NB4 (cell line): ENCODE measurements at regions not wholly inside any gene's neighbourhood (a gene's known extent, or its start where the extent isn't known, plus 50 kb on each side); places are given as distances from the start of the nearest gene placed in this dataset.

Source experiments
- DNase-seq: peaks from one replicate; pipeline ENCODE4 v3.0.0; 2010; ENCODE audit warnings: low read depth
- H3K4me3 ChIP-seq: one replicate; pipeline ENCODE4 v1.5.1; 2011; ENCODE audit warnings: mild to moderate bottlenecking, low read depth, low read length, moderate library complexity
- CTCF ChIP-seq: IDR thresholded peaks from one replicate; pipeline ENCODE4 v1.5.1; 2012; ENCODE audit warnings: low read depth, low read length
- MYC ChIP-seq: IDR thresholded peaks from 2 replicates; pipeline ENCODE4 v1.6.1; 2011; ENCODE audit warnings: low read depth, low read length
- POLR2A ChIP-seq: IDR thresholded peaks from 2 replicates; pipeline ENCODE4 v1.6.1; 2011; ENCODE audit warnings: mild to moderate bottlenecking; ENCODE audit not compliant: insufficient read length; ENCODE audit errors: extremely low read depth
- TF ChIP-seq, protein P1 (sequence below): IDR thresholded peaks from 2 replicates; pipeline ENCODE4 v1.6.1; 2011; ENCODE audit warnings: low read depth, low read length

- DNase-seq = no peak
- TF ChIP-seq CTCF (no peak), MYC (no peak), POLR2A (no peak)
- TF ChIP-seq, protein P1, sequence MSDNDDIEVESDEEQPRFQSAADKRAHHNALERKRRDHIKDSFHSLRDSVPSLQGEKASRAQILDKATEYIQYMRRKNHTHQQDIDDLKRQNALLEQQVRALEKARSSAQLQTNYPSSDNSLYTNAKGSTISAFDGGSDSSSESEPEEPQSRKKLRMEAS = no peak
- no peak overlapping the region for H3K4me3 ChIP-seq
Observed at GRCh38 chr15:95558131-95558530, 772.4 kb upstream of the NR2F2 start.

DNA sequence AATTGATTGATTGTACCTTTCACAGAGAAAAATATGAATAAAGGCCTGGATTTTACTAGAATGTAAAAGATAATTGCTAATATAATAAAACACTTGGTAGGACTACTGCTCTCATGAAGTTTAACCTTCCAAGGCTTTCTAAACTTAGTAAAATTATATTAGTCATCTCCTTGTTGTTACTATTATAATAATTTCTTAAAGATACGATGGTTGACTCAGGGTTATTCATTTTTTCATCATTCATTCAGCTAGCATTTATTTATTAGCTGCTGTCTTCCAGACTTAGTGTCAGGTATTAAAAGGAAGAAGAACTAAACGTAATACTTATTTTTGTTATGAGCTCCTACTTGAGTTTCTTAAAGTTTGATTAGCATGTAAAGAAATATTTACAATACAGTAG is 771.6 kb upstream of the NR2F2 start:
- no peak for DNase-seq
- TF ChIP-seq CTCF (no peak), MYC (no peak), POLR2A (no peak)
- TF ChIP-seq, protein P1 = no peak
- no peak overlapping the region for H3K4me3 ChIP-seq

DNA sequence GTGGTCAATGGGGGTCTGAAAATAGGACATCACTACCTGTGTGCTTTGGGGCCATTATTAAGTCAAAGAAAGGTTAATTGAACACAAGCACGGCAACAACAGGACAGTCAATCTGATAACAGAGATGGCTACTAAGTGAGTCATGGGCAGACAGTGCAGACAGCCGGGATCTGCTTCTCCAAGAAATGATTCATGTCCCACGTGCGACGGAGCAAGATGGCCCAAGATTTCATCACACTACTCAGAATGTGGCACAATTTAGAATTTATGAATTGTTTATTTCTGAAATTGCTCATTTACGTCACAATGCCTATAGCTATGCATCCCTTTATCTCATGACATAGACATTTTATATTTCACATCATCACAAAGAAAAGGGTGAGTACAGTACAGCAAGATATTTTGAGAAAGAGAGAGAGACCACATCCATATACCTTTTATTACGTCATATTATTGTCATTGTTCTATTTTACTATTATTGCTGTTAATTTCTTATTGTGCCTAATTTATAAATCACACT is 770.6 kb upstream of the NR2F2 start:
- DNase-seq = peak; percentile 25
- TF ChIP-seq MYC = no peak
- no peak for TF ChIP-seq CTCF
- TF ChIP-seq POLR2A = no peak
- TF ChIP-seq, protein P1 = no peak
- H3K4me3 ChIP-seq = no peak overlapping the region

GRCh38 chr15:95561463-95561862 is 769.0 kb upstream of the NR2F2 start:
- no peak overlapping the region for H3K4me3 ChIP-seq
- DNase-seq = no peak
- TF ChIP-seq POLR2A = no peak
- TF ChIP-seq, protein P1 = no peak
- TF ChIP-seq CTCF = no peak

- TF ChIP-seq, protein P1 = no peak
- TF ChIP-seq CTCF (no peak), POLR2A (no peak), MYC (no peak)
- DNase-seq = no peak
- H3K4me3 ChIP-seq = no peak overlapping the region
Observed at GRCh38 chr15:95563634-95564033, 766.9 kb upstream of the NR2F2 start.
